Left hindlimb (tissue), 1 donor: ENCODE measurements at regions not wholly inside any gene's neighbourhood (a gene's known extent, or its start where the extent isn't known, plus 50 kb on each side); places are given as distances from the start of the nearest gene placed in this dataset.

Experiments
- DNase-seq: peaks from one replicate; pipeline ENCODE4 v3.0.0-alpha.2; 2018

DNA sequence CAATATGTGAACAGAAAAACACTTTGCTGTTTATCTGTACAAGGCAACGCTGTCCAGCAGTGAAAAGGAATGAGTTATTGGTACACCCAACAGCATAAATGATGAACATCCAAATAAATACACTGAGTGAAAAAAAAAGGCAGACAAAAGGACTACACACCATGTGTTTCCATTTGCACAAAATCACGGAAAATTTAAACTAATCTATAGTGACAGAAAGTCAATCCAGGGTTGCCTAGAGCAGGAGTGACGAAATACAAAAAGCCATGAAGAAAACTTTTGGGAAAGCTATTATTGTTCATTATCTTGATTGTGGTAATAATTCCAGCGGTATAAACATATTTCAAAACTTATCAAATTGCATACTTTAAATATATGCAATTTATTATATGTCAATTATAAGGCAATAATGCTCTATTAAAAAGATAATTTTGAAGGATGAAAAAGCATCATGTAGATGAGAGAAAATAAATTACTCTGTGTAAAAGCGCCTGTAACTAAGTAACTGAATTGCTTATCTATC lies 578.0 kb upstream of the TMEM132C start:
- no peak for DNase-seq

- DNase-seq: no peak
Measured at GRCh38 chr12:127690161-127690560, 576.8 kb upstream of the TMEM132C start.

- DNase-seq: no peak
Measured at GRCh38 chr12:127696963-127697362, 570.0 kb upstream of the TMEM132C start.

GRCh38 chr12:127703026-127703425 lies 563.9 kb upstream of the TMEM132C start:
- DNase-seq: no peak

DNA sequence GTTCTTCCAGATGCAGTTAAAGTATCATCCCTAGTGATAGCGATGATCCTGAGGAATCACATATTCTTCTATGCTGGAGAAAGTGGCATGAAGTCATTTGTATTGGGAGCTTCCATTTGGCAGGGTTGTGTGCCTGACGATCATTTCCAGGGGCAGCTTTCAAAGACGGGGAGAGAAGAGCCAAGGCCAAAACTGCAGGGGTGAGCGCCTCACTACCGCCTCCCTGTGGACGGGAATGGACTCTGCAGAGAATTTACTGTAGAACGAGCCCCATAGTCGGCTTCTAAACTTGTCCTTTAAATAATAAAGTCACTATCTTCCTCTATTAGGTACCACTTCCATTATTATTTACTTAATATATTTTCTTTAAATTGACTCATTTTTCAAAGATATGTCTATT lies 555.9 kb upstream of the TMEM132C start:
- DNase-seq: no peak

DNA sequence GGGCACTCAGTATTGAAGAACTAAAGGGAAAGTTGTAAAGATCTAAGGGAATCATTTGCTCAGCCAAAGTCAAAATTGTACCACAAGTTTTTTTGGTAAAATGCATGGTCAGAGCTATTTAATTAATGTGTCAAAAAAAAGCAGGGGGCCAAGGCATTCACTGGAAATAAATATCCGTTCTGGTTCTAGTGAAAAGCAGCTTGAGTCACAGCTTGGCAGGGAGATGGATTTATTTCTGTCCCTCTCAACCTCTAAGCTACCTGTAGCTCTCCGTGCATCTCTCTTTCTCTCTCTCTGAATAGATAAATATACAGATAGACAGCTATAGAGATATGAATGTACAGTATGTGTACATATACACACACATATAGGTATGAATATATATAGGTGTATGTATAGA lies 554.4 kb upstream of the TMEM132C start:
- DNase-seq: no peak

DNA sequence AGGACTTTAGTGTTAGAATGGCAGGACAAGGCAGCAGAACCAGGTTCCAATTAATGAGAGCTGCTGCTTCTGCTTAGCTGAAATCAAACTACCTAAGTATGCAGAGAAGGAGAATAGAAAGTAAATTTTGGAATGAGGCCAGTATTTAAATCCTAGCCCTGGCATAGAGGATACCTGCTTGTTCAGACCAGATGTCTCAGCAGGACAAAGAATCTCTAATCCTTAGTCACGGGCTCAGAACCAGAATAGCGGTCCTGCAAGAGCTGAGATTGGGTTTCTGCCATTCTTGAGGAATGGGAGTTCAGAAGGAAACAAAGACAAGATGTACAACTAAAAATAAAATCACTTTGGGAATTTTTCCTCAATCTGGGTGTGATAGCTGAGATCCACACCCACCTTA lies 550.8 kb upstream of the TMEM132C start:
- DNase-seq: no peak

DNA sequence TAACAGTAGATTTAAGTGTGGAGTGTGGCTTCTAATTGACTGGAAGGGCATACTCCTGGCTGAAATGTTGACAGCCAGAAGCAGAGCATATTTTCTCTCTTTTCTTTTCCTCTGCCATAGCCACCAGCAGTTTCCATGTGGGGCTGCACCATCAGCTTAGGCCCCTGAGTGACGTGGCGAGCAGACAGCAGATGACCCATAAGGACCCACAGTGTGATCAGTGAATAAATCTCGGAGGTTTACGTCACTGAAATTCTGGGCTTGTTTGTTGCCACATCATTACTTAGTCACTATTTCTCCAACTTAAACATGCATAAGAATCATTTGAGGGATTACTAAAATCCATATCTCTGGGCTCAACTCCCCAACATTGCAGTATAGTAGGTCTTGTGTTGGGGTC lies 549.7 kb upstream of the TMEM132C start:
- no peak for DNase-seq

DNA sequence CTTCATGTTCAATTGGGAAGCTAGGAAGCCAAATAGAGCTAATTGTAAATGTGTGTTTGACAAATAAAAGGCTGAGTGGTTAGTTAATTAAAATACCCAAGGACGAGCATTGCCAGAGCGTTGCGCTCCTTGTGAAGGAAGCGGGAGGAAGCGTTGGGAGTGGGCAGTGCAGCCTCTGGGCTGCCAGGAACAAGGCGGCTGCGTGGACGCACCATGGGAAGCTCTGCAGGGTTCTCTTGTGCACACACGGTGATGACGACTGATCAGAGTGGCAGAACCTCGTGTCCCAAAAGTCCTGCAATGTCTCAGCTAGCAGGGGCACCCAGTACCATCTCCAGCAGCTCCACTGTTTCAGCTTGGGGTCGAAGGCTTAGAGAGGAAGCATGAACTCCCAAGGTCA lies 546.6 kb upstream of the TMEM132C start:
- no peak for DNase-seq

GRCh38 chr12:127722611-127723010 lies 544.4 kb upstream of the TMEM132C start:
- DNase-seq: no peak

GRCh38 chr12:127723251-127723650 lies 543.7 kb upstream of the TMEM132C start:
- peak; percentile 32 for DNase-seq

DNA sequence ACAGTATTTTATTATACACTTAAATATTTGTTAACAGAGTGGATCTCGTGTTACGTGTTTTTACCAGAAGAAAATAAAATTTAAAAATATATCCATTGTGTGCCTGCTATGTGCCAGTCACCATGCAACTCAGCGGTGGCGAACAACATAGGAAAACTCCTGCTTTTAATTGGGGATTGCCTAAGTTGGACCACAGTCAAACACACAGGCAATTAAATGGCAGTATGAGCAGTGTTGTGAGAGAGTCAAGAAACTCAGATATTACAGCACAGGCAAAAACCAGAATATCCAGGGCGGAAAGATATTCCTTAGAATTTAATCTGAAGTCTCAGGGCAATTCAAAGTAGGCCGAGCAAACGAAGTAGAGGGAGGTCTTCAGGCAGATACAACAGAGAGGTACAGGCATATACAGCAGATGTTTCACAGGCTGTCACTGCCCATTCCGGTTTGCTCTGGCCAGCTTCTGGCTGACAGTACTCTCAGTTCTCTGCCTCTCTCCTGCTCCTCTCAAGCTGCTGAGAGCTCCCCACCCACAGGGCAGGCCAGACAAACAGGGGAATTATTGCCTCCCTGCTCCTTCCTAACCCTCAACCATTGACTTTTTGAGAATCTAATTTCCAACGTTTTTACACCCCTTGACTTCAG lies 540.2 kb upstream of the TMEM132C start:
- DNase-seq: no peak

DNA sequence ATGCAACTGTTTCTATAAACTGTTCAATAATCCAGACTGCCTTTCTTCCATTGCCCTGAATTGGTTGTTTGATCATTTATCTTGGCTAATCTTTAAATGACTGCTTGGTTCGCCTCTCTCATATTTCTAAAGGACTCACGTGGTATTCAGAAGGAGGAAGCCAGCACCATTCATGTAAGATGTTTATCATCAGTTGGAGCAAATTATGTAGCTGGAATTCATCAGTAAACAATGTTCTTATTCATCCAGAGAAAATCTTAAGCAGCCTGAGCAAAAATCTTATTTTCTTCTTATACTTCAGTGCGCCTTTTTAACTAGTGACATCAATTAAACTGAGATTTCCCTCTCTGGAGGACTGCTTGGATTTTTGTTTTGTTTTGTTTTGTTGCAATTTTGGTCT lies 538.7 kb upstream of the TMEM132C start:
- no peak for DNase-seq

GRCh38 chr12:127728729-127729128 lies 538.2 kb upstream of the TMEM132C start:
- DNase-seq: no peak

- DNase-seq: no peak
Measured at GRCh38 chr12:127729381-127729780, 537.6 kb upstream of the TMEM132C start.

GRCh38 chr12:127731657-127732056 lies 535.3 kb upstream of the TMEM132C start:
- DNase-seq: no peak

GRCh38 chr12:127742231-127742630 lies 524.7 kb upstream of the TMEM132C start:
- DNase-seq: no peak

- no peak for DNase-seq
Measured at GRCh38 chr12:127745469-127746212, 521.3 kb upstream of the TMEM132C start.

DNA sequence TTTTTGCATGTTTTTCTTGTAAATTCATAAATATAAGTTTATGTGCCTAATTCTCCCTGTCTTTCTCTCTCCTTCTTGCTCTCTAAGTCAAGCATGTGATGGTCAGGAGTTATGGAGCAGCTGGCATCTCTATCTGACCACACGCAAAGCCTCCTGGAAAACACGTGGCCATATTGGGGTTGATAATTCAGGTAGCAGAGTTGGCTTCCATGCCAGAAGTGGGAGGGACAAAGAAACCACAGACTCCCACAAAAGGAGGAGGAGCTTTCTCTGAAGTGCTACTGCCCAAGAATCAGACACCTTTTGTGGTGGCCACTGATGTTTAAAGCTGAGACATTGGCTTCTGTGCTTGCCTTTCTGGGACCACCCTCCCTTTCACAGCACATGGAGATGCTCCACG lies 517.6 kb upstream of the TMEM132C start:
- DNase-seq: no peak

DNA sequence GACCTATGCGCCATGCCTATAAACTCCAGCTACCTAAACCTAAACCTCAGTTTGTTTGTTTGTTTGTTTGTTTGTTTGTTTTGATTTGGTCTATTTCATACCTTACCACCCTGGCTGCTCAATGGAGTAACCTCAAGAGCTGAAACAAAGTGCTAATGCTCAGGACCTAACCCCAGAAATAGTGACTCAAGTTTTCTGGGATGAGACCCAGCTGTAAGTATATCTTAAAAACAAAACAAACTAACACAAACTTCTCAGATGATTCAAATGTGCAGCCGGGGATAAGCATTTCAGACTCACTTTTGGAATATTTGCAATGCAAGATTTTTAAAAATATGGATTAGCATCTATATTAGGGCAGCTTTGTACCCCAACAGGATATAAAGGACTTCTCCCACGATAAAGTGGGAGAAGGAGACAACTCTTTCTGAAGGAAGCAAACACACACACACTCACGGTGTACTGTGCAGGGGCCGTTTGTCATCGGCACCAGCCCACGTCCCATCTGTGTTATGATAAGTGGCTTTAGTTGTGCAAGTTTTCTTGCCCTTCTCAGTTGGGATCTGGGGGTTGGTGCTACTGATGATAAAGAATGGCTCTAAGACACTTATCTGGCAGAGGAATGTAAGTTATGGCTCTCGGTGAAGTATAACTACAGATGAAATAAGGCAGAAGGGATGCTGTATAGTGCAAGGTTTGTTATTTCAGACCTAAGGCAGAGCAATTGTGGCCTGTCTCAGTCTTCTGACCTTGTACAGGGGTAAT lies 516.7 kb upstream of the TMEM132C start:
- DNase-seq: no peak

DNA sequence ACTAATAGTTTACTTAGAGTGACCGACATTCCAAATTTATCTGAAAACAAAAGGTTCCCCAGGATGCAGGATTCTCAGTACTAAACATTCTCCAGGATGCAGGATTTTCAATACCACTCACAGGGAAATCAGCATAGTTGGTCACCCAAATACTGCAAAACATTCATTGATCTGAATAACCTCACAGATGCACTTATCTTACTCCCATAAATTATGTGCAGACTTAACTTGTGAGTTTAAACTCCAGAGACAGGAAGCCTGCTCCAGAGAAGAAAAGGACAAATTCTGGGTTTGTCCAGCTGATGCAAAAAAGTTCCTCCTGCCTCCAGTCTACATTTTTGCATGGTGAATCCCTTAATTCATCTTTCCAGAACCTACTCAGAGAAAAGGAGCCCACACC lies 514.2 kb upstream of the TMEM132C start:
- DNase-seq: no peak

GRCh38 chr12:127760357-127760756 lies 506.6 kb upstream of the TMEM132C start:
- DNase-seq: no peak

GRCh38 chr12:127760996-127761395 lies 506.0 kb upstream of the TMEM132C start:
- DNase-seq: no peak

GRCh38 chr12:127761880-127762279 lies 505.1 kb upstream of the TMEM132C start:
- DNase-seq: no peak
